ENCODE measurements at regions not wholly inside any gene's neighbourhood (a gene's known extent, or its start where the extent isn't known, plus 50 kb on each side); places are given as distances from the start of the nearest gene placed in this dataset.

DNA sequence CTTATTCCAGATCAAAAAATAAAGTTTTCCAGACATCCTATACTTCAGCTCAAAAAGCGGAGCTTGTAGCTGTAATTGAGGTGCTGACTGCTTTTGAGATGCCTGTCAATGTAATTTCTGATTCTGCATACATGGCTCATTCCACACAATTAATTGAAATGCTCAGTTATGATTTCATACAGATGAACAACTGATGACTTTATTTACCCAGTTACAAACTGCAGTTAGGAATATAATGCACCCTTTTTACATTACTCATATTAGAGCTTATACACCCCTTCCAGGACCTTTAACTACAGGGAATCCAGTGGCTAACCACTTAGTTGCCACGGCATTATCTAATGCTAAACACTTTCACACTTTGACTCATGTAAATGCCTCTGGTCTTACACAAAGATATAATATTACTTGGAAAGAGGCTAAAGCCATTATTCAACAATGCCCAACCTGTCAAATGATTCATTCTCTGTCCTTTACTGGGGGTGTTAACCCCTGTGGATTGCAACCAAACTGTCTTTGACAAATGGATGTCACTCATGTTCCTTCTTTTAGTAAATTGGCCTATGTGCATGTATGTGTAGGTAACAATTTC is 147.3 kb downstream of the ZNF33B start:
- Histone ChIP-seq H3K4me1 (ENCODE audit: control insufficient read depth, low read length) (no peaks in the 10 kb centered on the region), H3K79me2 (ENCODE audit: control insufficient read depth, low read length) (no peaks in the 10 kb centered on the region), H3K9me3 (ENCODE audit: control insufficient read depth, insufficient read depth, low read length) (no peaks in the 10 kb centered on the region), H3K9me2 (replicated peaks; ENCODE audit: control insufficient read depth, low read length) (no peaks in the 10 kb centered on the region), H3K27ac (ENCODE audit: low read depth, low read length) (no peak overlapping the region), H3K4me3 (ENCODE audit: low read length) (no peak overlapping the region), H3F3A (ENCODE audit: control insufficient read depth, insufficient read depth) (no peaks in the 10 kb centered on the region), H3K4me2 (ENCODE audit: low read length) (no peak overlapping the region), H4K20me1 (ENCODE audit: control insufficient read depth, insufficient read depth, low read depth, low read length) (no peaks in the 10 kb centered on the region), H3K27me3 (ENCODE audit: control insufficient read depth, low read length) (no peaks in the 10 kb centered on the region), H3K36me3 (ENCODE audit: control insufficient read depth, low read length) (no peaks in the 10 kb centered on the region)
- TF ChIP-seq, protein P1, sequence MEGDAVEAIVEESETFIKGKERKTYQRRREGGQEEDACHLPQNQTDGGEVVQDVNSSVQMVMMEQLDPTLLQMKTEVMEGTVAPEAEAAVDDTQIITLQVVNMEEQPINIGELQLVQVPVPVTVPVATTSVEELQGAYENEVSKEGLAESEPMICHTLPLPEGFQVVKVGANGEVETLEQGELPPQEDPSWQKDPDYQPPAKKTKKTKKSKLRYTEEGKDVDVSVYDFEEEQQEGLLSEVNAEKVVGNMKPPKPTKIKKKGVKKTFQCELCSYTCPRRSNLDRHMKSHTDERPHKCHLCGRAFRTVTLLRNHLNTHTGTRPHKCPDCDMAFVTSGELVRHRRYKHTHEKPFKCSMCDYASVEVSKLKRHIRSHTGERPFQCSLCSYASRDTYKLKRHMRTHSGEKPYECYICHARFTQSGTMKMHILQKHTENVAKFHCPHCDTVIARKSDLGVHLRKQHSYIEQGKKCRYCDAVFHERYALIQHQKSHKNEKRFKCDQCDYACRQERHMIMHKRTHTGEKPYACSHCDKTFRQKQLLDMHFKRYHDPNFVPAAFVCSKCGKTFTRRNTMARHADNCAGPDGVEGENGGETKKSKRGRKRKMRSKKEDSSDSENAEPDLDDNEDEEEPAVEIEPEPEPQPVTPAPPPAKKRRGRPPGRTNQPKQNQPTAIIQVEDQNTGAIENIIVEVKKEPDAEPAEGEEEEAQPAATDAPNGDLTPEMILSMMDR (IDR thresholded peaks at IDR 0.05; ENCODE audit: low read depth, low read length, poor library complexity, severe bottlenecking): no peak
- no peak for TF ChIP-seq EZH2phosphoT487 (IDR thresholded peaks at IDR 0.05; ENCODE audit: borderline replicate concordance, low read length)

DNA sequence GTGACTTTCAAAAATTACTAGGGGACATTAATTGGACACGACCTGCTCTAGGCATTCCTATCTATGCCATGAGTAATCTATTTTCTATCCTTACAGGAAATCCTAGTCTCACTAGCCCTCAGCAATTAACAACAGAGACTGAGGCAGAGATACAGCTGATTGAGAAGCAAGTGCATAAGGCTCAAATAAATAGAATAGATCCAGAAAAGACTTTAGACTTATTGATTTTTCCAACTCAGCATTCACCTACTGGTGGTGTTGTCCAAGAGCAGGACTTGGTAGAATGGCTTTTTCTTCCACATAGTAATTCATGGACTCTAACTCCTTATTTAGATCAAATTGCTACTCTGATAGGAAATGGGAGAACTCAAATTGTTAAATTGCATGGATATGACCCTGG is 148.0 kb downstream of the ZNF33B start:
- no peaks in the 10 kb centered on the region for H3K4me1 ChIP-seq (ENCODE audit: control insufficient read depth, low read length)
- no peaks in the 10 kb centered on the region for H4K20me1 ChIP-seq (ENCODE audit: control insufficient read depth, insufficient read depth, low read depth, low read length)
- no peaks in the 10 kb centered on the region for H3K9me2 ChIP-seq (replicated peaks; ENCODE audit: control insufficient read depth, low read length)
- H3K4me2 ChIP-seq (ENCODE audit: low read length): no peak overlapping the region
- no peaks in the 10 kb centered on the region for H3K9me3 ChIP-seq (ENCODE audit: control insufficient read depth, insufficient read depth, low read length)
- TF ChIP-seq, protein P1 (IDR thresholded peaks at IDR 0.05; ENCODE audit: low read depth, low read length, poor library complexity, severe bottlenecking): no peak
- no peak for TF ChIP-seq EZH2phosphoT487 (IDR thresholded peaks at IDR 0.05; ENCODE audit: borderline replicate concordance, low read length)
- H3K36me3 ChIP-seq (ENCODE audit: control insufficient read depth, low read length): no peaks in the 10 kb centered on the region
- H3K27me3 ChIP-seq (ENCODE audit: control insufficient read depth, low read length): no peaks in the 10 kb centered on the region
- no peaks in the 10 kb centered on the region for H3K79me2 ChIP-seq (ENCODE audit: control insufficient read depth, low read length)
- H3K27ac ChIP-seq (ENCODE audit: low read depth, low read length): no peak overlapping the region
- no peaks in the 10 kb centered on the region for H3F3A ChIP-seq (ENCODE audit: control insufficient read depth, insufficient read depth)
- no peak overlapping the region for H3K4me3 ChIP-seq (ENCODE audit: low read length)

DNA sequence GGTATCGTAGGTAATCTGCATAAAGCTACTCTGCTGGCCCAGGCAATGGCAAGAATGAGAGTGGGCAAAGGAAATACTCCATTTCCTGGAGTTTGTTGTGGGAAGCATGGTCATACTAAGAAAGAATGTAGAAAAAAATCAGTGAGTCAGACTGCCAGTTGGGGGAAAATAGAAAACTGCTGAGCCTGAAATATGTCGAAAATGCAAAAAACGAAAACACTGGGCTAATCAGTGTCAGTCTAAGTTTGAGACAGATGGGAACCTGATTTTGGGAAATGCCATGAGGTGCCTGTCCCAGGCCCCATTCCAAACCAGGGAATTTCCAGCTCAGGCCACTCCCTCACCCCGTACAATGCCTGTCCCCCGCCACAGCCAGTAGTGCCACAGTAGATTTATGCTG is 150.0 kb downstream of the ZNF33B start:
- Histone ChIP-seq H3K4me3 (ENCODE audit: low read length) (no peak overlapping the region), H3K4me1 (ENCODE audit: control insufficient read depth, low read length) (no peaks in the 10 kb centered on the region), H3K9me3 (ENCODE audit: control insufficient read depth, insufficient read depth, low read length) (no peaks in the 10 kb centered on the region), H4K20me1 (ENCODE audit: control insufficient read depth, insufficient read depth, low read depth, low read length) (no peaks in the 10 kb centered on the region), H3K9me2 (replicated peaks; ENCODE audit: control insufficient read depth, low read length) (no peaks in the 10 kb centered on the region), H3K4me2 (ENCODE audit: low read length) (no peak overlapping the region), H3F3A (ENCODE audit: control insufficient read depth, insufficient read depth) (no peaks in the 10 kb centered on the region), H3K27me3 (ENCODE audit: control insufficient read depth, low read length) (no peaks in the 10 kb centered on the region), H3K36me3 (ENCODE audit: control insufficient read depth, low read length) (no peaks in the 10 kb centered on the region), H3K27ac (ENCODE audit: low read depth, low read length) (no peak overlapping the region), H3K79me2 (ENCODE audit: control insufficient read depth, low read length) (no peaks in the 10 kb centered on the region)
- TF ChIP-seq, protein P1 (IDR thresholded peaks at IDR 0.05; ENCODE audit: low read depth, low read length, poor library complexity, severe bottlenecking): no peak
- no peak for TF ChIP-seq EZH2phosphoT487 (IDR thresholded peaks at IDR 0.05; ENCODE audit: borderline replicate concordance, low read length)
